Glutamatergic neuron (in vitro differentiated cells): ENCODE measurements at regions not wholly inside any gene's neighbourhood (a gene's known extent, or its start where the extent isn't known, plus 50 kb on each side); places are given as distances from the start of the nearest gene placed in this dataset.

ENCODE experiments used
- DNase-seq: peaks from one replicate; pipeline ENCODE4 v3.0.0; 2022
- H3K27ac Mint-ChIP-seq: one replicate; pipeline ENCODE4 v1.8.0; 2020; ENCODE audit warnings: mild to moderate bottlenecking, mixed read lengths, inconsistent platforms; ENCODE audit not compliant: unreplicated experiment
- H3K27me3 Mint-ChIP-seq: one replicate; pipeline ENCODE4 v1.8.0; 2020; ENCODE audit warnings: mild to moderate bottlenecking, moderate library complexity, mixed read lengths, inconsistent platforms; ENCODE audit not compliant: unreplicated experiment
- H3K36me3 Mint-ChIP-seq: one replicate; pipeline ENCODE4 v1.8.0; 2020; ENCODE audit warnings: mild to moderate bottlenecking, mixed read lengths, inconsistent platforms; ENCODE audit not compliant: unreplicated experiment
- H3K4me1 Mint-ChIP-seq: one replicate; pipeline ENCODE4 v1.8.0; 2020; ENCODE audit warnings: mild to moderate bottlenecking, low read depth, mixed read lengths, inconsistent platforms; ENCODE audit not compliant: unreplicated experiment
- H3K4me3 Mint-ChIP-seq: one replicate; pipeline ENCODE4 v1.8.0; 2020; ENCODE audit warnings: mild to moderate bottlenecking, mixed read lengths, inconsistent platforms; ENCODE audit not compliant: unreplicated experiment
- H3K9me3 Mint-ChIP-seq: one replicate; pipeline ENCODE4 v1.8.0; 2020; ENCODE audit warnings: mild to moderate bottlenecking, moderate library complexity, mixed read lengths, inconsistent platforms; ENCODE audit not compliant: unreplicated experiment
- CTCF ChIP-seq: fragments of 200-600 bp; sonication (generic); IDR thresholded peaks from one replicate; pipeline ENCODE4 v1.5.0; 2021; ENCODE audit not compliant: partially characterized antibody, unreplicated experiment

- Mint-ChIP-seq H3K9me3 (no peaks in the 10 kb centered on the region), H3K27ac (no peak overlapping the region), H3K4me3 (no peak overlapping the region), H3K27me3 (no peaks in the 10 kb centered on the region), H3K4me1 (peaks cover 3% of the 10 kb centered on the region), H3K36me3 (no peaks in the 10 kb centered on the region)
- DNase-seq: no peak
- no peak for TF ChIP-seq CTCF
Measured at GRCh38 chr2:22604136-22604535, 780.8 kb upstream of the KLHL29 start.

- H3K4me1 Mint-ChIP-seq: no peaks in the 10 kb centered on the region
- H3K36me3 Mint-ChIP-seq: no peaks in the 10 kb centered on the region
- no peak overlapping the region for H3K4me3 Mint-ChIP-seq
- H3K27me3 Mint-ChIP-seq: no peaks in the 10 kb centered on the region
- TF ChIP-seq CTCF: no peak
- H3K27ac Mint-ChIP-seq: no peak overlapping the region
- peaks cover 2% of the 10 kb centered on the region for H3K9me3 Mint-ChIP-seq
- DNase-seq: no peak
Measured at GRCh38 chr2:22616031-22616430, 768.9 kb upstream of the KLHL29 start.

- Mint-ChIP-seq H3K9me3 (no peaks in the 10 kb centered on the region), H3K4me1 (peaks cover 3% of the 10 kb centered on the region), H3K4me3 (no peak overlapping the region), H3K36me3 (no peaks in the 10 kb centered on the region), H3K27me3 (no peaks in the 10 kb centered on the region), H3K27ac (no peak overlapping the region)
- TF ChIP-seq CTCF: no peak
- no peak for DNase-seq
Measured at GRCh38 chr2:22623620-22624019, 761.4 kb upstream of the KLHL29 start.

- no peaks in the 10 kb centered on the region for H3K9me3 Mint-ChIP-seq
- H3K27ac Mint-ChIP-seq: no peak overlapping the region
- no peak for TF ChIP-seq CTCF
- peak; percentile 23 for DNase-seq
- no peaks in the 10 kb centered on the region for H3K27me3 Mint-ChIP-seq
- peaks cover 4% of the 10 kb centered on the region for H3K4me1 Mint-ChIP-seq
- no peaks in the 10 kb centered on the region for H3K36me3 Mint-ChIP-seq
- H3K4me3 Mint-ChIP-seq: no peak overlapping the region
Measured at GRCh38 chr2:22626621-22627020, 758.4 kb upstream of the KLHL29 start.

- H3K4me1 Mint-ChIP-seq: peaks cover 4% of the 10 kb centered on the region
- H3K36me3 Mint-ChIP-seq: no peaks in the 10 kb centered on the region
- TF ChIP-seq CTCF: no peak
- no peak overlapping the region for H3K27ac Mint-ChIP-seq
- no peak overlapping the region for H3K4me3 Mint-ChIP-seq
- DNase-seq: no peak
- no peaks in the 10 kb centered on the region for H3K27me3 Mint-ChIP-seq
- H3K9me3 Mint-ChIP-seq: peaks cover 2% of the 10 kb centered on the region
Measured at GRCh38 chr2:22628221-22628620, 756.8 kb upstream of the KLHL29 start.
